MM.1S (cell line): ENCODE measurements at regions not wholly inside any gene's neighbourhood (a gene's known extent, or its start where the extent isn't known, plus 50 kb on each side); places are given as distances from the start of the nearest gene placed in this dataset.

ENCODE experiments used
- CTCF ChIP-seq: fragments of 300-600 bp; sonication (generic); IDR thresholded peaks from 2 replicates; pipeline ENCODE4 v1.5.1; 2016; ENCODE audit warnings: antibody characterized with exemption, low read length, mixed read lengths
- EZH2 ChIP-seq: fragments of 300-600 bp; sonication (generic); optimal IDR thresholded peaks from 2 replicates; pipeline ENCODE3; 2017; ENCODE audit warnings: low read depth, mild to moderate bottlenecking, antibody characterized with exemption, low read length, mixed read lengths

- TF ChIP-seq EZH2 (no peak), CTCF (no peak)
Measured at GRCh38 chr5:28810751-28811136, 1772.4 kb upstream of the CDH9 start.
